ENCODE measurements at regions not wholly inside any gene's neighbourhood (a gene's known extent, or its start where the extent isn't known, plus 50 kb on each side); places are given as distances from the start of the nearest gene placed in this dataset.

GRCh38 chr21:25280061-25280460 lies 327.2 kb downstream of the MRPL39 start:
- Histone ChIP-seq H3K4me1 (ENCODE audit: control insufficient read depth in 2 of 2, insufficient read depth in 2 of 2, low read length in 2 of 2) (no peaks in the 10 kb centered on the region), H3K27me3 (replicated peaks in 1 of 4; ENCODE audit: control extremely low read depth in 1 of 4, control insufficient read depth in 3 of 4, insufficient read depth in 4 of 4, low read length in 3 of 4) (no peaks in the 10 kb centered on the region), H3K4me2 (replicated peaks; ENCODE audit: low read depth, low read length, poor library complexity, severe bottlenecking) (no peak overlapping the region), H3K27ac (ENCODE audit: low read length in 2 of 2) (no peak overlapping the region), H3K9me3 (ENCODE audit: control extremely low read depth in 1 of 3, control insufficient read depth in 2 of 3, insufficient read depth in 1 of 3, low read length in 2 of 3) (no peaks in the 10 kb centered on the region), H3K4me3 (ENCODE audit: control extremely low read depth in 1 of 5, extremely low read depth in 1 of 5, insufficient read depth in 1 of 5, low read depth in 2 of 5, low read length in 4 of 5) (no peak overlapping the region), H4K20me1 (ENCODE audit: control insufficient read depth, insufficient read depth, low read length, poor library complexity, severe bottlenecking) (no peaks in the 10 kb centered on the region), H3K36me3 (replicated peaks in 1 of 2; ENCODE audit: control extremely low read depth in 1 of 2, control insufficient read depth in 1 of 2, extremely low read depth in 1 of 2, insufficient read depth in 2 of 2, low read length in 1 of 2) (no peaks in the 10 kb centered on the region), H2AFZ (ENCODE audit: insufficient read depth, low read depth, low read length, poor library complexity, severe bottlenecking) (no peak overlapping the region), H3K9ac (ENCODE audit: low read length) (no peak overlapping the region), H3K79me2 (ENCODE audit: control insufficient read depth, insufficient read depth, low read length) (no peaks in the 10 kb centered on the region)
- TF ChIP-seq EZH2 (IDR thresholded peaks at IDR 0.05; ENCODE audit: borderline replicate concordance, insufficient read depth, low read depth, low read length, poor library complexity, severe bottlenecking) (no peak), CTCF (IDR thresholded peaks at IDR 0.05) (no peak)
- Mint-ChIP-seq H3K27ac (no peak overlapping the region), H3K4me1 (peaks cover 11% of the 10 kb centered on the region), H3K4me3 (no peak overlapping the region), H3K9me3 (ENCODE audit: insufficient read depth) (no peaks in the 10 kb centered on the region), H3K27me3 (no peaks in the 10 kb centered on the region)
- DNase-seq (no peak), ATAC-seq (ENCODE audit: low read depth) (no peak)
- intact Hi-C loops (cut with micrococcal nuclease), result no loop called here
- 100% methylated on average over 1 of the region's 1 CpG for WGBS (ENCODE audit: insufficient coverage)
- ChIA-PET POLR2A (no interaction called here), CTCF (no interaction called here)

GRCh38 chr21:25273959-25274358 lies 333.3 kb downstream of the MRPL39 start:
- 80% methylated on average over 1 of the region's 1 CpG for WGBS (ENCODE audit: insufficient coverage)

More at GRCh38 chr21:25273959-25274358, 333.3 kb downstream of the MRPL39 start:
- Mint-ChIP-seq H3K4me1 (peaks cover 10% of the 10 kb centered on the region), H3K27ac (no peak overlapping the region), H3K27me3 (no peaks in the 10 kb centered on the region), H3K9me3 (ENCODE audit: insufficient read depth) (peaks cover 13% of the 10 kb centered on the region), H3K4me3 (no peak overlapping the region)
- Histone ChIP-seq H3K4me3 (ENCODE audit: control extremely low read depth in 1 of 5, extremely low read depth in 1 of 5, insufficient read depth in 1 of 5, low read depth in 2 of 5, low read length in 4 of 5) (no peak overlapping the region), H3K36me3 (replicated peaks in 1 of 2; ENCODE audit: control extremely low read depth in 1 of 2, control insufficient read depth in 1 of 2, extremely low read depth in 1 of 2, insufficient read depth in 2 of 2, low read length in 1 of 2) (no peaks in the 10 kb centered on the region), H3K27me3 (replicated peaks in 1 of 4; ENCODE audit: control extremely low read depth in 1 of 4, control insufficient read depth in 3 of 4, insufficient read depth in 4 of 4, low read length in 3 of 4) (no peaks in the 10 kb centered on the region), H3K79me2 (ENCODE audit: control insufficient read depth, insufficient read depth, low read length) (no peaks in the 10 kb centered on the region), H3K4me1 (ENCODE audit: control insufficient read depth in 2 of 2, insufficient read depth in 2 of 2, low read length in 2 of 2) (peaks cover 0 to 4% of the 10 kb centered on the region in 2 donors), H4K20me1 (ENCODE audit: control insufficient read depth, insufficient read depth, low read length, poor library complexity, severe bottlenecking) (no peaks in the 10 kb centered on the region), H3K9me3 (ENCODE audit: control extremely low read depth in 1 of 3, control insufficient read depth in 2 of 3, insufficient read depth in 1 of 3, low read length in 2 of 3) (peaks cover 0 to 3% (median 2%) of the 10 kb centered on the region in 3 donors), H3K9ac (ENCODE audit: low read length) (no peak overlapping the region), H3K27ac (ENCODE audit: low read length in 2 of 2) (no peak overlapping the region), H3K4me2 (replicated peaks; ENCODE audit: low read depth, low read length, poor library complexity, severe bottlenecking) (no peak overlapping the region), H2AFZ (ENCODE audit: insufficient read depth, low read depth, low read length, poor library complexity, severe bottlenecking) (no peak overlapping the region)
- ATAC-seq (ENCODE audit: low read depth) (no peak), DNase-seq (peak; percentile 6)
- intact Hi-C loops (cut with micrococcal nuclease), result no loop called here
- POLR2A ChIA-PET, result no interaction called here
- TF ChIP-seq EZH2 (IDR thresholded peaks at IDR 0.05; ENCODE audit: borderline replicate concordance, insufficient read depth, low read depth, low read length, poor library complexity, severe bottlenecking) (no peak), CTCF (IDR thresholded peaks at IDR 0.05) (no peak)
- CTCF ChIA-PET, result interaction anchor here (0.6 to 1.2 kb wide), 2 partner anchors 9 to 16 kb away, joined by 3 to 5 read pairs; no protein-coding TSS in a partner anchor

Measured in B cell (primary cell).